ENCODE measurements at regions not wholly inside any gene's neighbourhood (a gene's known extent, or its start where the extent isn't known, plus 50 kb on each side); places are given as distances from the start of the nearest gene placed in this dataset.

DNA sequence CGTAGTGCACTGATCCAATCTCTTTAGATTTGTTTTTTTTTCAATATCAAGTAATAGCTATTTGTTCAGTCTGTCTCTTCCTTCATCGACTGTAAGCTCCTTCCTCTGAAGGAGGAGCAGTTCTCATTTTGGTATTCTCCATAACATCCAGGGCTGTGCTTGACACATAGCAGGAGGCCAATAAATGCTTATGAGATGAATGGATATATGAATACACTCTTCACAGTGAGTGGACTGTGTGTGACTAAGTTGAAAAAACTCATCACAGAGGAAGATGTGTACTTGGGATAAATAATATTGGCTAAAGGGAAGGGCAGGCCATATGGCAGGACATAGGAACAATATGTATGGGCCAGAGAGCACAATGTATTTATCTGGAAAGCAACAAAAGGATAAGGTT lies 205.3 kb upstream of the PRICKLE1 start:
- TF ChIP-seq, protein P1, sequence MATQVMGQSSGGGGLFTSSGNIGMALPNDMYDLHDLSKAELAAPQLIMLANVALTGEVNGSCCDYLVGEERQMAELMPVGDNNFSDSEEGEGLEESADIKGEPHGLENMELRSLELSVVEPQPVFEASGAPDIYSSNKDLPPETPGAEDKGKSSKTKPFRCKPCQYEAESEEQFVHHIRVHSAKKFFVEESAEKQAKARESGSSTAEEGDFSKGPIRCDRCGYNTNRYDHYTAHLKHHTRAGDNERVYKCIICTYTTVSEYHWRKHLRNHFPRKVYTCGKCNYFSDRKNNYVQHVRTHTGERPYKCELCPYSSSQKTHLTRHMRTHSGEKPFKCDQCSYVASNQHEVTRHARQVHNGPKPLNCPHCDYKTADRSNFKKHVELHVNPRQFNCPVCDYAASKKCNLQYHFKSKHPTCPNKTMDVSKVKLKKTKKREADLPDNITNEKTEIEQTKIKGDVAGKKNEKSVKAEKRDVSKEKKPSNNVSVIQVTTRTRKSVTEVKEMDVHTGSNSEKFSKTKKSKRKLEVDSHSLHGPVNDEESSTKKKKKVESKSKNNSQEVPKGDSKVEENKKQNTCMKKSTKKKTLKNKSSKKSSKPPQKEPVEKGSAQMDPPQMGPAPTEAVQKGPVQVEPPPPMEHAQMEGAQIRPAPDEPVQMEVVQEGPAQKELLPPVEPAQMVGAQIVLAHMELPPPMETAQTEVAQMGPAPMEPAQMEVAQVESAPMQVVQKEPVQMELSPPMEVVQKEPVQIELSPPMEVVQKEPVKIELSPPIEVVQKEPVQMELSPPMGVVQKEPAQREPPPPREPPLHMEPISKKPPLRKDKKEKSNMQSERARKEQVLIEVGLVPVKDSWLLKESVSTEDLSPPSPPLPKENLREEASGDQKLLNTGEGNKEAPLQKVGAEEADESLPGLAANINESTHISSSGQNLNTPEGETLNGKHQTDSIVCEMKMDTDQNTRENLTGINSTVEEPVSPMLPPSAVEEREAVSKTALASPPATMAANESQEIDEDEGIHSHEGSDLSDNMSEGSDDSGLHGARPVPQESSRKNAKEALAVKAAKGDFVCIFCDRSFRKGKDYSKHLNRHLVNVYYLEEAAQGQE (tag by site-specific recombination; IDR thresholded peaks at IDR 0.05), result no peak
- TF ChIP-seq YY1 (tag by site-specific recombination; IDR thresholded peaks at IDR 0.05) (no peak), ZNF350 (tag by site-specific recombination; IDR thresholded peaks at IDR 0.05) (no peak), ZNF169 (tag by site-specific recombination; IDR thresholded peaks at IDR 0.05) (no peak), ZBTB17 (tag by site-specific recombination; IDR thresholded peaks at IDR 0.05) (no peak)
- TF ChIP-seq, protein P2, sequence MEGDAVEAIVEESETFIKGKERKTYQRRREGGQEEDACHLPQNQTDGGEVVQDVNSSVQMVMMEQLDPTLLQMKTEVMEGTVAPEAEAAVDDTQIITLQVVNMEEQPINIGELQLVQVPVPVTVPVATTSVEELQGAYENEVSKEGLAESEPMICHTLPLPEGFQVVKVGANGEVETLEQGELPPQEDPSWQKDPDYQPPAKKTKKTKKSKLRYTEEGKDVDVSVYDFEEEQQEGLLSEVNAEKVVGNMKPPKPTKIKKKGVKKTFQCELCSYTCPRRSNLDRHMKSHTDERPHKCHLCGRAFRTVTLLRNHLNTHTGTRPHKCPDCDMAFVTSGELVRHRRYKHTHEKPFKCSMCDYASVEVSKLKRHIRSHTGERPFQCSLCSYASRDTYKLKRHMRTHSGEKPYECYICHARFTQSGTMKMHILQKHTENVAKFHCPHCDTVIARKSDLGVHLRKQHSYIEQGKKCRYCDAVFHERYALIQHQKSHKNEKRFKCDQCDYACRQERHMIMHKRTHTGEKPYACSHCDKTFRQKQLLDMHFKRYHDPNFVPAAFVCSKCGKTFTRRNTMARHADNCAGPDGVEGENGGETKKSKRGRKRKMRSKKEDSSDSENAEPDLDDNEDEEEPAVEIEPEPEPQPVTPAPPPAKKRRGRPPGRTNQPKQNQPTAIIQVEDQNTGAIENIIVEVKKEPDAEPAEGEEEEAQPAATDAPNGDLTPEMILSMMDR (tag by site-specific recombination; IDR thresholded peaks at IDR 0.05), result no peak
- TF ChIP-seq, protein P3, sequence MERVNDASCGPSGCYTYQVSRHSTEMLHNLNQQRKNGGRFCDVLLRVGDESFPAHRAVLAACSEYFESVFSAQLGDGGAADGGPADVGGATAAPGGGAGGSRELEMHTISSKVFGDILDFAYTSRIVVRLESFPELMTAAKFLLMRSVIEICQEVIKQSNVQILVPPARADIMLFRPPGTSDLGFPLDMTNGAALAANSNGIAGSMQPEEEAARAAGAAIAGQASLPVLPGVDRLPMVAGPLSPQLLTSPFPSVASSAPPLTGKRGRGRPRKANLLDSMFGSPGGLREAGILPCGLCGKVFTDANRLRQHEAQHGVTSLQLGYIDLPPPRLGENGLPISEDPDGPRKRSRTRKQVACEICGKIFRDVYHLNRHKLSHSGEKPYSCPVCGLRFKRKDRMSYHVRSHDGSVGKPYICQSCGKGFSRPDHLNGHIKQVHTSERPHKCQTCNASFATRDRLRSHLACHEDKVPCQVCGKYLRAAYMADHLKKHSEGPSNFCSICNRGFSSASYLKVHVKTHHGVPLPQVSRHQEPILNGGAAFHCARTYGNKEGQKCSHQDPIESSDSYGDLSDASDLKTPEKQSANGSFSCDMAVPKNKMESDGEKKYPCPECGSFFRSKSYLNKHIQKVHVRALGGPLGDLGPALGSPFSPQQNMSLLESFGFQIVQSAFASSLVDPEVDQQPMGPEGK (tag by site-specific recombination; IDR thresholded peaks at IDR 0.05), result no peak
- TF ChIP-seq, protein P4, sequence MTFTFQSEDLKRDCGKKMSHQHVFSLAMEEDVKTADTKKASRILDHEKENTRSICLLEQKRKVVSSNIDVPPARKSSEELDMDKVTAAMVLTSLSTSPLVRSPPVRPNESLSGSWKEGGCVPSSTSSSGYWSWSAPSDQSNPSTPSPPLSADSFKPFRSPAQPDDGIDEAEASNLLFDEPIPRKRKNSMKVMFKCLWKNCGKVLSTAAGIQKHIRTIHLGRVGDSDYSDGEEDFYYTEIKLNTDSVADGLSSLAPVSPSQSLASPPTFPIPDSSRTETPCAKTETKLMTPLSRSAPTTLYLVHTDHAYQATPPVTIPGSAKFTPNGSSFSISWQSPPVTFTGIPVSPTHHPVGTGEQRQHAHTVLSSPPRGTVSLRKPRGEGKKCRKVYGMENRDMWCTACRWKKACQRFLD (tag by site-specific recombination; IDR thresholded peaks at IDR 0.05), result no peak
